ENCODE measurements at regions not wholly inside any gene's neighbourhood (a gene's known extent, or its start where the extent isn't known, plus 50 kb on each side); places are given as distances from the start of the nearest gene placed in this dataset.

- ChIA-PET CTCF (no interaction called here), POLR2A (no interaction called here)
- no peaks in the 10 kb centered on the region for H3K27me3 ChIP-seq (ENCODE audit: control insufficient read depth, insufficient read depth, low read length)
- TF ChIP-seq CTCF (IDR thresholded peaks at IDR 0.05; ENCODE audit: insufficient read depth, low read depth, low read length) = no peak
- no peaks in the 10 kb centered on the region for H3K36me3 ChIP-seq (ENCODE audit: control insufficient read depth, insufficient read depth, low read length)
- DNase-seq (ENCODE audit: low read depth) = no peak
- no peak overlapping the region for H3K4me3 ChIP-seq (ENCODE audit: low read depth, low read length)
These were observed 100.7 kb downstream of the VCPKMT start for GRCh38 chr14:50015716-50016115.

- Histone ChIP-seq H3K4me3 (ENCODE audit: low read depth, low read length) (no peak overlapping the region), H3K36me3 (ENCODE audit: control insufficient read depth, insufficient read depth, low read length) (no peaks in the 10 kb centered on the region), H3K27me3 (ENCODE audit: control insufficient read depth, insufficient read depth, low read length) (no peaks in the 10 kb centered on the region)
- TF ChIP-seq CTCF (IDR thresholded peaks at IDR 0.05; ENCODE audit: insufficient read depth, low read depth, low read length) = no peak
- ChIA-PET CTCF (interaction anchor here (1.0 to 1.2 kb wide), 2 partner anchors 13 to 42 kb away, joined by 3 read pairs; no protein-coding TSS in a partner anchor), POLR2A (no interaction called here)
- DNase-seq (ENCODE audit: low read depth) = no peak
These were observed 98.0 kb downstream of the VCPKMT start for GRCh38 chr14:50018201-50018932.

GRCh38 chr14:50018933-50019210, 97.5 kb downstream of the VCPKMT start:
- H3K4me3 ChIP-seq (ENCODE audit: low read depth, low read length) = no peak overlapping the region
- ChIA-PET CTCF (interaction anchor here (1.2 kb wide), 1 partner anchor 13 kb away, joined by 3 read pairs; no protein-coding TSS in a partner anchor), POLR2A (no interaction called here)
- DNase-seq (ENCODE audit: low read depth) = no peak
- TF ChIP-seq CTCF (IDR thresholded peaks at IDR 0.05; ENCODE audit: insufficient read depth, low read depth, low read length) = no peak
- H3K27me3 ChIP-seq (ENCODE audit: control insufficient read depth, insufficient read depth, low read length) = no peaks in the 10 kb centered on the region
- no peaks in the 10 kb centered on the region for H3K36me3 ChIP-seq (ENCODE audit: control insufficient read depth, insufficient read depth, low read length)

GRCh38 chr14:50020184-50020583, 96.2 kb downstream of the VCPKMT start:
- no peak for DNase-seq (ENCODE audit: low read depth)
- CTCF ChIA-PET = interaction anchor here (0.5 kb wide), 1 partner anchor 10 kb away, joined by 3 read pairs; no protein-coding TSS in a partner anchor
- POLR2A ChIA-PET = no interaction called here
- no peaks in the 10 kb centered on the region for H3K27me3 ChIP-seq (ENCODE audit: control insufficient read depth, insufficient read depth, low read length)
- TF ChIP-seq CTCF (IDR thresholded peaks at IDR 0.05; ENCODE audit: insufficient read depth, low read depth, low read length) = no peak
- H3K36me3 ChIP-seq (ENCODE audit: control insufficient read depth, insufficient read depth, low read length) = no peaks in the 10 kb centered on the region
- H3K4me3 ChIP-seq (ENCODE audit: low read depth, low read length) = no peak overlapping the region

- CTCF ChIA-PET = no interaction called here
- no peak for DNase-seq (ENCODE audit: low read depth)
- Histone ChIP-seq H3K27me3 (ENCODE audit: control insufficient read depth, insufficient read depth, low read length) (no peaks in the 10 kb centered on the region), H3K4me3 (ENCODE audit: low read depth, low read length) (no peak overlapping the region), H3K36me3 (ENCODE audit: control insufficient read depth, insufficient read depth, low read length) (no peaks in the 10 kb centered on the region)
- POLR2A ChIA-PET = no interaction called here
- TF ChIP-seq CTCF (IDR thresholded peaks at IDR 0.05; ENCODE audit: insufficient read depth, low read depth, low read length) = no peak
These were observed 95.6 kb downstream of the VCPKMT start for GRCh38 chr14:50020799-50021198.

Measured in BJ (cell line).